ENCODE measurements at regions not wholly inside any gene's neighbourhood (a gene's known extent, or its start where the extent isn't known, plus 50 kb on each side); places are given as distances from the start of the nearest gene placed in this dataset.

DNA sequence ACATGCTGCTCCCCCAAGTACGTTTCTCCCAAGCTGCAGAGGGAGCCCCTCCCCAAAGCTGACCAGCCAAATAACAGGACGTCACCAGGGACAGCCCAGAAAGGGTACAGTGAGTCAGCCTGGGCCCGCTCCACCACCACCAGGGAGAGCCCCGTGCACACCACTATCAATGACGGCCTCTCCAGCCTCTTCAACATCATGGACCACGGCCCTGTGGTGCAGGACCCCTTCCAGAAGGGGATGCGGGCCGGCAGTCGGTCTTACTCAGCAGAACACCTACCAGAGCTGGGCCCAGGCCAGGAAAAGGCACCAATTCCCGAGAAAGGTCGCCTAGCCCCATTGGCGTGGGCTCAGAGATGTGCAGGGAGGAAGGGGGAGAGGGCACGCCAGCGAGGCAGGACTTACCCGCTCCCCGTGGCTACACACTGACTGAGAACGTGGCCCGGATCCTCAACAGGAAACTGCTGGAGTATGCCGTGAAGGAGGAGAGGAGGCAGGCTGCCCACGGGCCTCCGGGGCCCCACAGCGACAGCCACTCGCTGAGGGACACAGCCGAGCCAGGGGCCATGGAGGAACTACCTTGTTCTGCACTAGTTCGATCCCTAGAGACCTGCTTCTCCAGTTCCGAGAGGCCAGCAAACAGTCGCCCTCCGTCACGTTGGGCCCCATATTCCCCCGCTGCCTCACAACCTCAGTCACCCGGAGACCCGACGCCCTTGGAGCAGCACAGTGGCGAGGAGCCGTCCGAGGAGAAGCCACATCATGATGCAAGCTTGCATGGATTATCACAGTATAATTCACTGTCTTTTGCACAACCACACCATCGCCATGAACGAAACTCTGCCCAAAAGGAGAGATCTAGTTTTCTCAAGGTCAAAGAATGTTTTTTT is 815.9 kb upstream of the KLHL1 start:
- Histone ChIP-seq H3K36me3 (ENCODE audit: control insufficient read depth in 2 of 2, extremely low read depth in 1 of 2, insufficient read depth in 2 of 2, low read length in 2 of 2) (no peaks in the 10 kb centered on the region), H3K4me1 (ENCODE audit: control insufficient read depth, extremely low read depth, insufficient read depth, low read length) (no peaks in the 10 kb centered on the region), H2AFZ (ENCODE audit: low read depth, low read length) (no peak overlapping the region), H4K20me1 (replicated peaks; ENCODE audit: control insufficient read depth, extremely low read depth, insufficient read depth, low read length) (no peaks in the 10 kb centered on the region), H3K9me1 (replicated peaks; ENCODE audit: control insufficient read depth, extremely low read depth, insufficient read depth, low read length) (no peaks in the 10 kb centered on the region), H3K27me3 (ENCODE audit: control insufficient read depth in 2 of 2, insufficient read depth in 2 of 2, low read length in 2 of 2) (no peaks in the 10 kb centered on the region), H3K4me2 (ENCODE audit: insufficient read depth, low read length) (no peak overlapping the region), H3K9me3 (replicated peaks; ENCODE audit: control insufficient read depth, insufficient read depth, low read length) (no peaks in the 10 kb centered on the region), H3K27ac (ENCODE audit: insufficient read depth, low read depth, low read length) (no peak overlapping the region), H3K79me2 (ENCODE audit: control insufficient read depth, insufficient read depth, low read length) (no peaks in the 10 kb centered on the region), H3K9ac (replicated peaks; ENCODE audit: extremely low read depth, insufficient read depth, low read length) (no peak overlapping the region), H3K4me3 (replicated peaks in 1 of 3; ENCODE audit: insufficient read depth in 1 of 3, low read depth in 1 of 3, low read length in 3 of 3) (no peak overlapping the region)
- CTCF ChIA-PET, result interaction anchor here (0.7 to 1.3 kb wide), 2 partner anchors 19 to 36 kb away, joined by 3 to 4 read pairs; no protein-coding TSS in a partner anchor
- FAIRE-seq (no peak), DNase-seq (ENCODE audit: low read depth, low spot score) (no peak)
- no TSS peak for BruUV-seq (replicated peaks)
- TF ChIP-seq, protein P1, sequence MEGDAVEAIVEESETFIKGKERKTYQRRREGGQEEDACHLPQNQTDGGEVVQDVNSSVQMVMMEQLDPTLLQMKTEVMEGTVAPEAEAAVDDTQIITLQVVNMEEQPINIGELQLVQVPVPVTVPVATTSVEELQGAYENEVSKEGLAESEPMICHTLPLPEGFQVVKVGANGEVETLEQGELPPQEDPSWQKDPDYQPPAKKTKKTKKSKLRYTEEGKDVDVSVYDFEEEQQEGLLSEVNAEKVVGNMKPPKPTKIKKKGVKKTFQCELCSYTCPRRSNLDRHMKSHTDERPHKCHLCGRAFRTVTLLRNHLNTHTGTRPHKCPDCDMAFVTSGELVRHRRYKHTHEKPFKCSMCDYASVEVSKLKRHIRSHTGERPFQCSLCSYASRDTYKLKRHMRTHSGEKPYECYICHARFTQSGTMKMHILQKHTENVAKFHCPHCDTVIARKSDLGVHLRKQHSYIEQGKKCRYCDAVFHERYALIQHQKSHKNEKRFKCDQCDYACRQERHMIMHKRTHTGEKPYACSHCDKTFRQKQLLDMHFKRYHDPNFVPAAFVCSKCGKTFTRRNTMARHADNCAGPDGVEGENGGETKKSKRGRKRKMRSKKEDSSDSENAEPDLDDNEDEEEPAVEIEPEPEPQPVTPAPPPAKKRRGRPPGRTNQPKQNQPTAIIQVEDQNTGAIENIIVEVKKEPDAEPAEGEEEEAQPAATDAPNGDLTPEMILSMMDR (IDR thresholded peaks at IDR 0.05; ENCODE audit: extremely low read depth in 1 of 2, insufficient read depth in 1 of 2, low read depth in 1 of 2, low read length in 2 of 2), result no peak
- no peak for TF ChIP-seq POLR2AphosphoS5 (IDR thresholded peaks at IDR 0.05; ENCODE audit: insufficient read depth, low read depth, low read length)
- no peak for TF ChIP-seq MYC (IDR thresholded peaks at IDR 0.05; ENCODE audit: low read depth, low read length)
- intact Hi-C loops (cut with micrococcal nuclease), result no loop called here
- POLR2A ChIA-PET, result no interaction called here
- dilution Hi-C loops (cut with MboI; ENCODE audit: extremely low pct_ligation_motif_present, low sequenced_read_pairs), result no loop called here

DNA sequence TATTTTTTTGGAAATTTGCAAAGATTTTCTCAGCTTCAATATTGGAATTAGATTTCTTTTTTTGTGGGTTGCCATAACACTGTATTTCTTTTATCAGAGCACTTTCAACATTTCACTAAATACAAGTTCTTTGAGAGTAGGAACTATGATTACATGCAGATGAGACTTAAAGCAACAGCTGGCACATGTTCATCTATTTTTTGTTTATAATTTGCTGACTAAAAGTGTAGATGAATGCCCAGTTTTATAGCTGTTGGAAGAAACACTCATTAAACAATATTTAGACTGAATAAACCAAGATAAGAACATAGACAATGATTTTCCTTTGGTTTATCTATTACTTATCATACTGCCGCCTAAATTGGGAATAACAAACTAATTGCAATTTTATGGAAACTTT is 803.0 kb upstream of the KLHL1 start:
- FAIRE-seq (no peak), DNase-seq (ENCODE audit: low read depth, low spot score) (no peak)
- H3K4me3 ChIP-seq (replicated peaks in 1 of 3; ENCODE audit: insufficient read depth in 1 of 3, low read depth in 1 of 3, low read length in 3 of 3), result no peak overlapping the region
- no peak overlapping the region for H3K4me2 ChIP-seq (ENCODE audit: insufficient read depth, low read length)
- H3K27ac ChIP-seq (ENCODE audit: insufficient read depth, low read depth, low read length), result no peak overlapping the region
- no peaks in the 10 kb centered on the region for H4K20me1 ChIP-seq (replicated peaks; ENCODE audit: control insufficient read depth, extremely low read depth, insufficient read depth, low read length)
- no peaks in the 10 kb centered on the region for H3K4me1 ChIP-seq (ENCODE audit: control insufficient read depth, extremely low read depth, insufficient read depth, low read length)
- dilution Hi-C loops (cut with MboI; ENCODE audit: extremely low pct_ligation_motif_present, low sequenced_read_pairs), result no loop called here
- no peaks in the 10 kb centered on the region for H3K36me3 ChIP-seq (ENCODE audit: control insufficient read depth in 2 of 2, extremely low read depth in 1 of 2, insufficient read depth in 2 of 2, low read length in 2 of 2)
- ChIA-PET CTCF (interaction anchor here (0.7 kb wide), 1 partner anchor 30 kb away, joined by 3 read pairs; no protein-coding TSS in a partner anchor), POLR2A (no interaction called here)
- intact Hi-C loops (cut with micrococcal nuclease), result no loop called here
- BruUV-seq (replicated peaks), result no TSS peak
- no peak overlapping the region for H3K9ac ChIP-seq (replicated peaks; ENCODE audit: extremely low read depth, insufficient read depth, low read length)
- H3K27me3 ChIP-seq (ENCODE audit: control insufficient read depth in 2 of 2, insufficient read depth in 2 of 2, low read length in 2 of 2), result no peaks in the 10 kb centered on the region
- H3K79me2 ChIP-seq (ENCODE audit: control insufficient read depth, insufficient read depth, low read length), result no peaks in the 10 kb centered on the region
- H3K9me1 ChIP-seq (replicated peaks; ENCODE audit: control insufficient read depth, extremely low read depth, insufficient read depth, low read length), result no peaks in the 10 kb centered on the region
- no peaks in the 10 kb centered on the region for H3K9me3 ChIP-seq (replicated peaks; ENCODE audit: control insufficient read depth, insufficient read depth, low read length)
- H2AFZ ChIP-seq (ENCODE audit: low read depth, low read length), result no peak overlapping the region
- TF ChIP-seq GATA2 (IDR thresholded peaks at IDR 0.05; ENCODE audit: insufficient read depth, insufficient read length, low read depth, low read length), result no peak
- no peak for TF ChIP-seq POLR2AphosphoS5 (IDR thresholded peaks at IDR 0.05; ENCODE audit: insufficient read depth, low read depth, low read length)
- TF ChIP-seq MYC (IDR thresholded peaks at IDR 0.05; ENCODE audit: low read depth, low read length), result no peak
- TF ChIP-seq FOS (IDR thresholded peaks at IDR 0.05; ENCODE audit: borderline replicate concordance, insufficient read depth, low read length), result no peak
- no peak for TF ChIP-seq JUN (IDR thresholded peaks at IDR 0.05; ENCODE audit: borderline replicate concordance, insufficient read depth, insufficient read length, low read depth)
- TF ChIP-seq POLR2A (IDR thresholded peaks at IDR 0.05; ENCODE audit: low read depth, low read length), result no peak
- TF ChIP-seq EZH2 (IDR thresholded peaks at IDR 0.05; ENCODE audit: borderline replicate concordance, low read depth, low read length, severe bottlenecking), result no peak
- TF ChIP-seq, protein P1 (IDR thresholded peaks at IDR 0.05; ENCODE audit: extremely low read depth in 1 of 2, insufficient read depth in 1 of 2, low read depth in 1 of 2, low read length in 2 of 2), result no peak
- TF ChIP-seq, protein P2, sequence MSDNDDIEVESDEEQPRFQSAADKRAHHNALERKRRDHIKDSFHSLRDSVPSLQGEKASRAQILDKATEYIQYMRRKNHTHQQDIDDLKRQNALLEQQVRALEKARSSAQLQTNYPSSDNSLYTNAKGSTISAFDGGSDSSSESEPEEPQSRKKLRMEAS (IDR thresholded peaks at IDR 0.05; ENCODE audit: insufficient read depth, insufficient read length), result no peak
